ENCODE measurements at regions not wholly inside any gene's neighbourhood (a gene's known extent, or its start where the extent isn't known, plus 50 kb on each side); places are given as distances from the start of the nearest gene placed in this dataset.

DNA sequence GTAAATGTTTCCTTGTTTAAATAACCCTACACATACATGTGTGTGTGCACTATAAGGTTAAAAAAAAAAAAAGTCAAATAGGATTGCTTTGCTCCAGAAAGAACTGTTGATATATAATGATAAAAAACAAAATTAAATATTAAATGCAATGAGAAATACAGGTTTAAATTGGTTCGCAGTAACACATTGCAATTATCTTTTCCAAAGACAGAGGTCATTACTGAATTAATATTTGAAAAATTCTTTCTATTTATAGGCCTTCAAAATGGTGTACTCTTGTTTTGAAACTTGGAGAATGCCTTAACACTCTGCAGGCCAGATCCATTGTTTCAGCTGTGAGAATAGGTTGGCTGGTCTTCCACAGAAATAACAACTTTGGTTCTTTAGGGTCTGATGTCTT lies 319.0 kb upstream of the NUDT12 start:
- Histone ChIP-seq H3K27ac (no peak overlapping the region), H3K4me3 (no peak overlapping the region), H3K36me3 (no peaks in the 10 kb centered on the region), H3K9me3 (no peaks in the 10 kb centered on the region), H3K4me1 (no peaks in the 10 kb centered on the region), H3K27me3 (no peaks in the 10 kb centered on the region)
- DNase-seq (no peak), ATAC-seq (no peak)
- WGBS, 4 donors, result 86 to 94% (median 93%) methylated on average over 1 of the region's 1 CpG
- intact Hi-C loops (cut with DNase I), result no loop called here
- TF ChIP-seq, protein P1, sequence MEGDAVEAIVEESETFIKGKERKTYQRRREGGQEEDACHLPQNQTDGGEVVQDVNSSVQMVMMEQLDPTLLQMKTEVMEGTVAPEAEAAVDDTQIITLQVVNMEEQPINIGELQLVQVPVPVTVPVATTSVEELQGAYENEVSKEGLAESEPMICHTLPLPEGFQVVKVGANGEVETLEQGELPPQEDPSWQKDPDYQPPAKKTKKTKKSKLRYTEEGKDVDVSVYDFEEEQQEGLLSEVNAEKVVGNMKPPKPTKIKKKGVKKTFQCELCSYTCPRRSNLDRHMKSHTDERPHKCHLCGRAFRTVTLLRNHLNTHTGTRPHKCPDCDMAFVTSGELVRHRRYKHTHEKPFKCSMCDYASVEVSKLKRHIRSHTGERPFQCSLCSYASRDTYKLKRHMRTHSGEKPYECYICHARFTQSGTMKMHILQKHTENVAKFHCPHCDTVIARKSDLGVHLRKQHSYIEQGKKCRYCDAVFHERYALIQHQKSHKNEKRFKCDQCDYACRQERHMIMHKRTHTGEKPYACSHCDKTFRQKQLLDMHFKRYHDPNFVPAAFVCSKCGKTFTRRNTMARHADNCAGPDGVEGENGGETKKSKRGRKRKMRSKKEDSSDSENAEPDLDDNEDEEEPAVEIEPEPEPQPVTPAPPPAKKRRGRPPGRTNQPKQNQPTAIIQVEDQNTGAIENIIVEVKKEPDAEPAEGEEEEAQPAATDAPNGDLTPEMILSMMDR (IDR thresholded peaks at IDR 0.05), result no peak
- no peak for TF ChIP-seq POLR2A (IDR thresholded peaks at IDR 0.05)

DNA sequence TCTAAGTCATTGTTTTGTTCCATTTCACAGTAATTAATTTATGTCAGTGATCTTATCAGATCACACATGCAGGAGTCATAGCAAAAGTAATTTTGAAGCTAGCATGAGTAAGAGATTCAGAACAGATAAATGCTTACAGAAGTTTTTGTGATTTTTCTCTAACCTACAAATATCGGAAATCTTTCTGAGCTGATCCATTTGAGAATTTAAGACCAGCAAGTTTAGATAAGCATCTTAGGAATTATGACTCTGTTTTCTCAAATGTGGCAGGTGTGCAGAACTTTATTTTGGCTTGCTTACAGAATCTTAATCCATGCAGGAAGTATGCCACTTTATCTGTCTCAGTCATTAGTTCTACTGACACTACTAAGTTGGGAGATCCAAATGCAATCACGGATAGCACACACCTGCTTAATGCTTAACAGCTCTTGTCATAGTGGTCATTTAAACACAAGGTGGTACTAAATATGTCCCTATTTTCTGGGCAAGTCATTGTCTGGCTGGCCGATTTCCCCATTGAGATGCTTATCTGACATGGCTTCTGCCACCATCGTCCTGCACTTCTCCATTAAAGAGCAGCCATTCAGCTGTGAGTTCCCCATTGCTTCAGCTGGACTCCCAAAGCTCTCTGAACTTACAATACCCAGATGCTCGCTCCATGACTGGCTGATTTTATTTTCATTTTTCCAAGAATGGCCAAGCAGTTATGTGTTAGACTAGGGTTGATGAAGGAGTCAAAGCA lies 305.4 kb upstream of the NUDT12 start:
- no peaks in the 10 kb centered on the region for H3K36me3 ChIP-seq
- TF ChIP-seq POLR2A (IDR thresholded peaks at IDR 0.05), result no peak
- TF ChIP-seq, protein P1 (IDR thresholded peaks at IDR 0.05), result no peak
- intact Hi-C loops (cut with DNase I), result no loop called here
- ATAC-seq (no peak), DNase-seq (no peak)
- 75 to 81% (median 79%) methylated on average over 5 of the region's 5 CpGs for WGBS, 4 donors
- H3K4me1 ChIP-seq, result no peaks in the 10 kb centered on the region
- no peak overlapping the region for H3K27ac ChIP-seq
- H3K4me3 ChIP-seq, result no peak overlapping the region
- no peaks in the 10 kb centered on the region for H3K27me3 ChIP-seq
- no peaks in the 10 kb centered on the region for H3K9me3 ChIP-seq

DNA sequence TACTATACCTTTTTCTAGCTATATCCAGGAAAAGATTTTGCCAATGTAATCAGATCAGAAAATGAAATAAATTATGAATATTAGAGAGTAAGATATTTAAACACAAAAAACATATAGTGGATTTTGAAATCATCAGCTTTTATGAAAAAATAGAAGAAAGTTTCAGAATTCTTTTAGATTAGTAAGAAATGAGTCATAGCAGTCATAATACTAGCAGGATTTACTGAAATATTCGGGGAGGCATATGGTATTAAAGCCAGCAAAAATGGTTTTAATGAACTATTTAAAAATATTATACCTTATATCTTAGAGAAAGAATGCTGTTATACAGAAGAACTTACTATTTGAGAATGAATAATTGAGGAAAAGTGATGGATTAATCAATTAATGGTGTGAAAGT lies 303.6 kb upstream of the NUDT12 start:
- 86 to 93% (median 89%) methylated on average over 1 of the region's 1 CpG for WGBS, 4 donors
- no peaks in the 10 kb centered on the region for H3K9me3 ChIP-seq
- DNase-seq (no peak), ATAC-seq (no peak)
- intact Hi-C loops (cut with DNase I), result no loop called here
- H3K4me3 ChIP-seq, result no peak overlapping the region
- no peaks in the 10 kb centered on the region for H3K4me1 ChIP-seq
- no peaks in the 10 kb centered on the region for H3K27me3 ChIP-seq
- no peak overlapping the region for H3K27ac ChIP-seq
- no peak for TF ChIP-seq POLR2A (IDR thresholded peaks at IDR 0.05)
- TF ChIP-seq, protein P1 (IDR thresholded peaks at IDR 0.05), result no peak
- H3K36me3 ChIP-seq, result no peaks in the 10 kb centered on the region

DNA sequence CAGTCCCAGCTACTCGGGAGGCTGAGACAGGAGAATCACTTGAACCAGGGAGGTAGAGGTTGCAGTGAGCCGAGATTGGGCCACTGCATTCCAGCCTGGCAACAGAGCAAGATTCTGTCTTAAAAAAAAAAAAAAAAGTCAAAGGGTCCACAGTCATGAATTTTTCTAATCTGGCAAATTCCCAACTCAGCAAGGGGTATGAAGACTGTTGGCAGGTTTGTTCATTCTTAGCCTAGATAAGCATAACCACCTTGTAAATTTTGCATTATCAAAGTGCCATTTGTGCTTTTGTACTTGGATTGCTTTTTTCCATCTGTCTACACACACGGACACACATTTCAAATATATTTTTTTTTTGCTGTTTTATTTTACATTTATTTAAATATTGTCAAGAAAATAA lies 299.8 kb upstream of the NUDT12 start:
- ATAC-seq (no peak), DNase-seq (no peak)
- Histone ChIP-seq H3K27me3 (no peaks in the 10 kb centered on the region), H3K4me1 (no peaks in the 10 kb centered on the region), H3K9me3 (peaks cover 0 to 4% (median 0%) of the 10 kb centered on the region in 12 donors), H3K36me3 (no peaks in the 10 kb centered on the region), H3K27ac (no peak overlapping the region), H3K4me3 (no peak overlapping the region)
- intact Hi-C loops (cut with DNase I), result no loop called here
- TF ChIP-seq POLR2A (IDR thresholded peaks at IDR 0.05), result no peak
- TF ChIP-seq, protein P1 (IDR thresholded peaks at IDR 0.05), result no peak
- WGBS, 4 donors, result 63 to 88% (median 72%) methylated on average over 3 of the region's 3 CpGs
